Suppressor macrophage (primary cell): ENCODE measurements at regions not wholly inside any gene's neighbourhood (a gene's known extent, or its start where the extent isn't known, plus 50 kb on each side); places are given as distances from the start of the nearest gene placed in this dataset.

ENCODE experiments used
- DNase-seq, 4 experiments: peaks; one replicate each; pipeline ENCODE4 v3.0.0-alpha.2; 2020 to 2022

DNA sequence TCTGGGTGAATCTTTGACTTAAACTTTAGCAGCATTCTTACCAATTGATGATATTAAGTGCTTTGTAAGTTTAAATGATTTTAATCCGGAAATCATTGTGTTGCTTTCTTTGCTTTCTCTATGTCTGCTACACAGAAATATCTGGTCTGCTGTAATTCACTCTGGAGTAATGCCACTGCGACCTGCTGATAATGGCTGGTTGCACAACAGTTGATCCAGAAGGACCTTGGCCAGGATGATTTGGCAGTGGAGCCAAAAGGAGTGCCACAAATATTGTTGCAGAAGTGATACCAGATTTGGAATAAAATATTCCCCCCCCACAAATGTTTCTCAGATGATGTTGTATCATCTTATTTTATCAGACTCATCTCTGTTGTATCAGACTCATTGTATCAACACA lies 2063.9 kb downstream of the MRPL39 start:
- no peak for DNase-seq

DNA sequence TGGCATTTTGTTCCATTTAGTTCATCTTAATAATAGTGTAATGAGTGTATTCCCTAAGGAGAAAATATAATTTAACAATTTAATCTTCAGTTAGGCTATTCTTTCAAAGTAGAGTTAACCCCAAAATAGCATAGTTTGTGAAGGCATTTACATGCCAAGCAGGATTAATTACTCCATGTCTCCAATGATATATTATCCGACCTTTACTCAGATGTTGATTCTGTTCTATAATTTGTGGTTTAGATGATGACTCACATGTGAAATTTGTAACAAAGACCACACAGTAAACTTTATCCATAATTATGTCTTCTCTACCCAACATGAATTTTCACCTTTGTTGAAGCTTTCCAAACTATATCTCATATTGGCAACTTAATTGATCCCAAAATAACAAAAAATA lies 2065.2 kb downstream of the MRPL39 start:
- no peak for DNase-seq

DNA sequence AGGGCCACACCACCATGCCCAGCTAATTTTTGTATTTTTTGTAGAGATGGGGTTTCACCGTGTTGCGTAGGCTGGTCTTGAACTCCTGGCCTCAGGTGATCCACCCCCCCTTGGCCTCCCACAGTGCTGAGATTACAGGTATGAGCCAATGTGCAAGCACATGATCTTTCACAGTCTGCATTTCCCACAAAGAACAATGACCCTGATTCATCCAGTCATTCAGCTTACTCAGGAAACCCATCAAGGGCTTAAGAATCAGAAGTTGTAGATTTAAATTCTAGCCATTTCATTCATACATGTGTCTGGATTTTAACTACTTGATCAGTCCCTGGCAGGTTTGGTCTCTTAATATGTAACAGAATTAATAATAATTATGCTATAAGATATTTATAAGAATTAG lies 2065.7 kb downstream of the MRPL39 start:
- DNase-seq = no peak

DNA sequence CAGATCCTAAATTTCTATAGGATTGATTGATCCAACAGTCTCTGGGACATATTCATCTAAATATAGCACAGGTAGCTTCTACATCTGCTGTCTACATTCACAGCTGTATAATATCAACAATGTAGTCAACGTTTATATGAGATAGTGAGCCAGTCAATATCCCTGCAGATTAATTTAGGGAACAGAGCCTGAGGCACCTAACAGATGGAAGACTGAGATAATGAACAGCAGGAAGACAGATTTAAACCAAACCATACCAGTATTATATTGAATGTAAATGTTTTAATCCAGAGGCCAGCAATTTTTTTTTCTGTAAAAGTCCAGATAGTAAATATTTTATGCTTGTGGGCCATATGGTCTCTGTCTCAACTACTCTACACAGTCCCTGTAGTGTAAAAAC lies 2072.4 kb downstream of the MRPL39 start:
- DNase-seq = no peak

DNA sequence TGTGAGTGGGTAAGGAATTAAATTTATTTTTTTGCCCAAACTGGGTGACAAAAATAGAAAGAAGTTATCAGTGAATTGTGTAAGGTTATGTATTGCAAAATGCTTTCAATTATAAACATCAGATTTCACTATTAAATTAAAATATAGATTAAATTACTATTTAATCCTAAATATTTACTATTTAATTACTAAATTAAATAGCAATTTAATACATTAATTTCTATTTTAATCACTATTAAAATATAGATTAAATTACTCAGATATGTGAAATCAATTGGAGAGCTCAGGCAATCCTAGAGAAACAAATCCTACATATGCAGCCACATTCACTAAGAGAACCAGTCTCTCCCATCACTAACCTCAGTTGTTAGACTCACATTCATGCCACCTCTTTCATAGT lies 2075.8 kb downstream of the MRPL39 start:
- no peak for DNase-seq

DNA sequence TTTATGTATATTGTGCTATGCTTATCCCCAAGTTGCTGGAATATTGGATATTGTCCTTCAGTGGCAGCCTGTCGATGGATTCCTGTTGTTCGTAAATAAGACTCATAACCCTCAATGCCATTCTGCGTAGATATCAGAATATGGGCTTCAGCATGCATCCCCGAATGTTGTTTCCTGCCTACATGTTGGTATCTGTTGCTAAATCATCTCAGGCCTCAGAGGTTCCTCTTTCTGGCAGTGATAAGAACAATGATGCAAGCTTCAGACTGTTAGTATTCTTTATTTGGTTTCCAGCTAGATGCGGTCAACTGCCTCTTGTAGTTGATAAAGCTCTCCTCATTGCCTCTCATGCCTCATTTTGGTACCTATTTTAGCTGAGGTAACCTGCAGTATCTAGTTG lies 2082.6 kb downstream of the MRPL39 start:
- peak in 2 of 4 experiments; percentile 1 for DNase-seq

DNA sequence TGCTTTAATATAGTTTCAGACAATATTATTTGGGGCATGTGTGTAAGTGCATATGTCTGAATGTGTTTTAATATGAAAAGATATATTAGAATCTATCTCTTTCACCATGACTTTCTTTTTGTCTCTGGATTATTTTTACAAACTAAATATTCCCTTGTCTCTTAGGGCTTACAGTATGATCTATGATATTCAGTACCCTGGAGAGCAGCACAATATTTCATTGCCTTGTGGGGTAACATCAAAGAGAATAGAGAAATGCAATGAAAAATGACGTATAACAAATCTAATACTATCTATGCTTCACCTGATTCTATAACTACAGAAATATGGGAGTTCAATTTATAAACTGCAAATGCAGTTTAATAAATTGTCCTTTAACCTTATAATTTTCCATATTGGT lies 2084.5 kb downstream of the MRPL39 start:
- DNase-seq = no peak

DNA sequence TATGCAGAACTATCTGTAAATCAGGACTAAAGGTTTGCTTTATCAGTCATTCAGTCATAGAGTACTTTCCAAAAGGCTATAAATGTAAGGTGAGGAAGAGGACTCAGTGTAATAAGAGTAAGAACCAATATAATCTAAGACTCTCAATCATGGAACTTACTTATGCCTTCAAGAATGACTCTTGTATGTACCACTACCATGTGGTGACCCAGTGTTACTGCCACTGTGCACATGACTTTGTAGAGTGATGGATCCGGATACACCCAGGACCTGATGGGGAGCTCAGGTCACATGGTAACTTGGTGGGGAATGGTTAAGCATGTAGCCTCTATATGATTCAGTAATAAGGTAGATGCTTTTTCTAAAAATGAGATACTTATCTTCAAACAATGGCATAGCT lies 2099.8 kb downstream of the MRPL39 start:
- no peak for DNase-seq

DNA sequence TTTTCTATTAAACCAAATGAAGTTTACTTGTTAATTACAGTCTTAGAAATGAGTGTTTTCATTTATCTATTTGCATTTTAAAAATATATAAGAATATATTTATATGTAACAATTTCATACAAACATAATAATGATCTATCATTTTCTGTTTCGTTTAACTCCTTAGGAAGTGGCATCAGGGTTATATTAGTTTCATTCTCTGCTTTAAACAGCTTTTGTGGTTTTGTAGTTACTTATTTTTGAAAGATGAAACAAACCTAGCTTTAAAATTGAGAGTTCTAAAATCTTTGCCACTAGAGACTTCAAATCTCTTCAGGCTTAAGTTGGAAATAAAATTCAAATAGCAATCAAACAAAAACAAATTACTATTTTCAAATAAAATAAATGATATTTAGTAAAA lies 2110.6 kb downstream of the MRPL39 start:
- no peak for DNase-seq

DNA sequence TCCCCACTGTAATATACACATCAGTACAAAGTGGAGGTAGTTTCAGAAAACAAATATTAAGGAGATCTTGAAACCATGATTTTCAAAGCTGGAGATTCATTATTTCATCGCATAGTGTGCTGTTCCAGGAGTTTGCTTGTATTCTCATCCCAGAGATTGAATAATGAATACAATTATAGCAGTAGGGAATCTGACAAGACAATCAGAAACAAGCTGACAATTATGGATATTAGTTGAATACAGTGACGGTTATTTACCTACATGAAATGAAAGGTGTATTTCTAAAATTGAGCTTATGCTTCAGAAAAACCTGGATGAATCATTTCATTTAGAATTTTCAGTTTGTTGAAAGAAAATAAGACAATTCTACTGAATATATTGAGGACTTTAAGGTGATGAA lies 2119.0 kb downstream of the MRPL39 start:
- no peak for DNase-seq

DNA sequence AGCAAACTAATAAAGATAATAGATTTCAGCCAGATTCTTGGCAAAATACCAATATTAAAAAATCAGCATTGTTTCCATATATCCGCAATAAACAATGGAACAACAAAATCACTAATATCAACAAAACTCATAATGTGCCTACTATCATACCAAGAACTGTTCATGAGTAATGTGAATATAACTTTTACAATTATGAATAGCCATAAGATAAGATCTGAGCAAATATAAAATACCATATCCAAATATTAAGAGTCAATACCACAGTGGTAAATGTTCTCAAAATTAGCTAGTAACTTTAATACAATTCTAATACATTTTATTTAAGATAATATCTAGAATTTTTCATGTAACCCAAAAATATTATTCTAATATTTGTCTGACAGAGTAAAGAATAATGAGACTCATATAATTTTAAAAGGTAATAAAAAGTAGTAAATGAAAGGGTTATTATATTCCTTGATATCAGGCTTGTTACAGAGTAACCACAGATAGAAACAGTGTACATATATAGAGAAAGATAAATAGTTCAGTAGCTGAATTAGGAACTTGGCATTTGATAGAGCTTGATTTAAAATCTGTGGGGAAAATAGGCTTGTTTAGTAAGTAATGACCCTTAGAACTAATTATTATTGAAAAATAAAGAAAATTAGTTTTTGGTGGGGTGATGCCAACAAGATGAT lies 2126.6 kb downstream of the MRPL39 start:
- DNase-seq = no peak

DNA sequence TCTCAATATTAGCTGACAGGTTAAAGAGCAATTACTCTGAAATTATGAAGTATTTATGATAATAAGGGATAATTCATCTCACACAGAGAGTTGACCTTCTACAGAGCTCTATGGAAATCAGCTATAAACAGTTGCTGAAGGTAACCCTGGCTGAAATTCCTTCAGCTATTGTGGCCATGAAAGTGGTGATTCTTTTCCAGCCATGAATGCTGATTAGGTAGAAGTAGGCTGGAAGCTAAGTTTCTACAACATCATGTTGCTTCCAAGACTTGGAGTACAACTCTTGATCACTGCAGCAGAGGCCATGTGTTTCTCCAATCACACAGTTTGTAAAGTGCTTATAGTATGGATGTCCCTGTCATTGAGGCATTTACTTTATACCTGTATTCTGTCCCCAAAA lies 2128.9 kb downstream of the MRPL39 start:
- no peak for DNase-seq

DNA sequence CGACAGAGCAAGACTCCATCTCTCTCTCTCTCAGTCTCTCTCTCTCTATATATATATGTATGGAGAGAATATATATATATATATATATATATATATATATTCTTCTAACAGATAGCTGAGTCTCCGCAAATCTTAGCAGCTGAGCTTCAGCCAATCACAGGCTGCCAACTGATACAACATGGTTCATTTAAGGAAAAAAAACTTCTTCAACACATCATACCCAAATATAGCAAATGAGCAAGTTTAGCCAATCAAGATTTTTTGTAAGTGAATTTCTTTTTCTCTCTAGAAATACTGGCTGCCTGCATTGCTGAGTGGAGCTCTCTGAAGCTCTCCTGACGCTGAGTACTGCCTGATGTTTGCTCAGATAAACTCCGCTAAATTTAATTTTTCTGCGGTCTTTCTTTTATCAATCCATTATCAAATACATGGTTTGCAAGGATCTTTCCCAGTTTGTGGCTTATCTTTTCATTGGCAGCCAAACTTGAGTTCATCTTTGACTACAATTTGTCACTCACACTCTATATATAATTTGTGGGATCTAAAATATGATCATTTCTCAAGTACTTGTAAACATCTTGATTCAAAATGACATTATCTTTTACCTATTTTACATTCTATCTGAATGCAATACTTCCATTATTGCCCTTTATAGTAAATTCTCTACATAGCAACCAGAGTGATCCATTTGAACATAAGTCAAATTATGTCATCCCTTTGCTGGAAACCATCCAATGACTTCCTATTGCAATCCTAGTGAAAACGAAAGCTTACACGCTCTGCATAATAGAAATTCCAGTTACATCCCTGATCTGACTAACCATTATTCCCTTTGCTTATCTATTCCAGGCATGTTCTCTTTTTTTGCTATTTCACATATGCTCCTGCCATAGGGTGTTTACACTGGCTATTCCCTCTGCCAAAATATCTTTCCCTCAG lies 2131.7 kb downstream of the MRPL39 start:
- DNase-seq = no peak

DNA sequence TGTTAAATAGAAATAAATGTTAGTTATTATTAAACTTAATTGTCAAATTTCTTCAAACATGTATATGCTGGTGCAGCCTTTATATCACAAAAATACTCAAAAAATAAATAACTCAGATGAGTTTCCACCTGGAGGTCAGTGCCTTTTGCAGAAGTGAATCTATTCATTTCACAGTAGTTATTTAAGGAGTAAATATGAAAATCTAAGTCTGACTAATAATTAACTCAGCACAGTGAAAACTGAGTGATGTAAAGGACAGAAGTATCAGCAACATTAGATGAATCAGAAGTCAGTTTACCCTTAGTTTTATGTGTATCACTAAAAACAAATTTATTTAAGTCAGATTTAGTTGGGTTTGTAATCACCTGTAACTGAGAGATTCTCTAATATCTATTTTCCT lies 2135.4 kb downstream of the MRPL39 start:
- DNase-seq = no peak

DNA sequence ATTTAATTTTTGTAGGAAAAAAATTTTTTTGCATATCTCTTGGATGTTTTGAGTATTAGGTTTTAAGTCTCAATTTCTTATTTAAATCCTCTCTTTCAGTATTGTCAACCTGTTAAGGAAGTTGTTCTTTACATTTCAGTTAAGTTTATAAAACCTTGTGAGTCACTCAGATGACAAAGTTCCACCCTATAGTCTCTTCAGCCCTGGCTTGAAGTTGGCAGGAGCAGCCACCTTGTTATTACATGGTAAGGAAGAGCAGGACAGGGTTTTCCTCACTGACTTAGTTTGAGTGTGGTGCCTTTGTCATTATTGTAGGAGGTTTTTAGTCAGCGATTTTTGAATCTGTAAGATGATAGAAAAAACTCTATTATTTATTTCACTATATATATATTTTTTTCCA lies 2143.9 kb downstream of the MRPL39 start:
- DNase-seq = no peak

DNA sequence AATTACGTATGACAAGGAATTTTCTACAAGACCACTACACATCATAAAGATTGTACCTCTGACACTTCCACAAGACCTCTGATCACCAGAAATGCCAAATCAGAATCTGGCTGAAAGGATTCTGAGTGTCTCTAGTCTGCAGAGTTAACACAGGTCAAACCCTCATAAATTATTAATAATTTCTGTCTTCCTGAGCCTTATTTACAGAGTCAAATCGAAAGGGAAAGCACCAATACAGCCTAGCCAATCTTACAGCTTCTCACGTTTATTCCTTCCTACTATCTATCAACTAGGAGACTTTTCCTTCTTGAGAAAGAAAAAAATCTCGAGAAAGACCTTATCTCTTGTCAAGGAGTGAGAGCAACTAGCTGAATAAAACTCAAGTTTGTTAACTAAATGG lies 2151.6 kb downstream of the MRPL39 start:
- DNase-seq = no peak

DNA sequence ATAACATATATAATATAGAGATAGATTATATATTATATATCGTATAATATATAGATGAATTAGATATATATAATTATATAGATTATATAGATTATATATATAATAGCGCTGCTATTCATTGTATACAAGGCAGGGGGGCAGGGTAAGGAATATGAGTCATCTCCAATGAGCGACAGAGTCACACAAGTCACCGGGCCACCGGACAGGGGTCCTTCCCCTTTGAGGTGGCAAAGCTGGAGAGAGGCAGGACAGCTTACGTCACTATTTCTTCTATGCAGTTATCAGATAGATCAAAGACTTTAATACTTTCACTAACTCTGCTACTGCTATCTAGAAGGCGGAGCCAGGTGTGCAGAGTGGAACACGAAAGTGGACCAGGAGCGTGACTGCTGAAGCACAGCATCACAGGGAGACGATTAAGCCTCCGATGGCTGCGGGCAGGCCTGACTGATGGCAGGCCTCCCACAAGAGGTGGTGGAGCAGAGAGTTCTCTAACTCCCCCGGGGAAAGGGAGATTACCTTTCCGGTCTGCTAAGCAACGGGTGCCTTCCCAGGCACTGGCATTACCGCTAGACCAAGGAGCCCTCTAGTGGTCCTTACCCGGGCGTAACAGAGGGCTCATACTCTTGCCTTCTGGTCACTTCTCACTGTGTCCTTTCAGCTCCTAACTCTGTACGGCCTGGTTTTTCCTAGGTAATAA lies 2154.7 kb downstream of the MRPL39 start:
- DNase-seq = peak in 3 of 4 experiments; percentile 3 to 14 (median 10)

DNA sequence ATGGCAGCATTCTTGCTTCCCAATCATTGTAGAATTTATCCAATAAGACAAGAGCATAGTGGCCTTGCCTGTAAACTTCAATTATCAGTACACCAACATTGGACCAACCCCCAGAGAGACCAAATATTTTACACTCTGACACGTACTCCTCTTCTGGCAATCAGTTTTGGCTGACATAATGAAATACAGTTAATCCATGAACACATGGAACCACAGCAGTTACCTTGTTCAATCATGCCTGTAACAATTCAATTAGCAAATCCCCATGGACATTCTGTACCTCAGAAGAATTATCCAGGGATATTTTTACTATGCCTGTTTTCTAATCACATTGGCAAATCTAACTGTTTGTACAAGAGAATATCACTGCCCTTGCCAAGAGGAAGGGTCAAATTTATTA lies 2162.0 kb downstream of the MRPL39 start:
- no peak for DNase-seq

DNA sequence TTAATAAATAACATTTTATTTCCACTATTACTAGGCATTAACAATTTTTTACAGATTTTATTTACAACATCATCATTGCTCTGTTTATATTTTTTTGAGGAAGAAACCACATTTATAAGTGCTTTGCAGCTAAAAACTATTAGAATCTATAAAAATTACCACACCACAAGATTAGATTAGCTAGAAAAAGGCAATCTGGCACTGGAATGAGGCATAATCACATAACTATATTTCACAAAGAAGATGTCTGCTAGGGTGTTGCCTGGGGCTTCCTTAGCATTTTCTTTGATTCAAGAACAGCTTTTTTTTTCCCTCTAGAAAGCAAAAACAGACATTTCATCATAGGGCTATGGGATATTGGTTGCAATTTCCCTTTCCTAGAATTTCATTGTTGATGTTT lies 2169.2 kb downstream of the MRPL39 start:
- DNase-seq = no peak

DNA sequence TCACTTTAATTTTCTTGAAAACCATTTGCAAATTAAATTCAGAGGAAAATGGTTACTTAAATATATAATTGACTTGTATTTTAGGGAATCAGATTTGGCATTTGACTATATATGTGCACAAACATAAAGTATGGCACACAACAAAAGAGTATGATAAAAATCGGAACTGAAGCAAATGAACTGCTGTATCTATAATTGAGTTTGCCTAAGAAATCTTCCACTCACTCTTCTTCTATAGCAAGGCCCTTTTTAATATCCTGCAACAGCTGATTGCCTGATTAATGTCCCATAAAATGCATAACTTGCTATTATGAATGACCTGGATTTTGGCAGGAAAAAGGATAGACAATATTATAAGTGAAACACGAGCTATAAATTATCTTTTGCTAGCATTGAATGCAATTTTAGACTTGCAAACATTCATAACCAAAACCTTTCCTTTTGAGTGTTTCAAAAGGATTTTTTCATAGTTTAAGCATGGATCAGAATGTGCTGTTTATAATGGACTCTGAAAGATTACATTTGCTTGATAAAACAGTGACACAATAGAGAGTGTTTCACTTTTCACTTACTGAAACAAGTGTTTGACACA lies 2204.3 kb downstream of the MRPL39 start:
- DNase-seq = no peak

DNA sequence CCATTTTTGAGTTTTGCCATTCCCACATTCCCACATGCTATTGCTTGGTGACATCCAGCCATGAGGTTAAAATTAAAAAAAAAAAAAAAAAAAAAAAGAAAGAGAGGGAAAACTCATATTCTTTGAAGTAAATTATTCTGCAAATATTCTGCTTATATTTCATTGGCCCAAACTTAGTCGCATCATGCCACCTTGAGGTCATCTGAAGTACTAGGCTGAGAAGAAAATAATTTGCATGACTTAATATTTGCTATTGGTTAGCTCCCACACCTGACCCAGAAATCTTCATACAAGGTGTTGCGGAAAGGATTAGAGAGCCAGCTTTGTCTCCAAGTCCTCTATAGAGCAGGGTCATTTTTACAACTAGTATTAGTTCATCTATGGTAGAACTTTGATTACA lies 2206.0 kb downstream of the MRPL39 start:
- no peak for DNase-seq

DNA sequence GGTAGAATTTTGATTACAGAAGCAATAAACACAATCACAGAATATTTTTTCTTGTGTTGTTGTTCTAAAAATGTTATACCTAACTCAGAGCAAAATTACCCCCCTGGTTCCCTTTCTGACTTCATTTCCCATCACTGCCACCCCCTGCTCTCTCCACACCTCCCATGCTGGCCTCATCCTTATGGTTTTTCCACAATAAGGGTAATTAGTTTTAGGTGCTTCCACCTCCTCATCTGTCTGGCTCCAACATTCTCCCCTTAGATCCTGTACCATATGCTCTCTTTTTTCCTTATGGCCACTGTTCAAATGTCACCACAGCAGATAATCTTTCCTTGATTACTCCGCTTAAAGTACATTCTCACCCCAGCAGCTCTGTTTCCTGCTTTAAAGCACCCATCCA lies 2208.6 kb downstream of the MRPL39 start:
- DNase-seq = no peak

DNA sequence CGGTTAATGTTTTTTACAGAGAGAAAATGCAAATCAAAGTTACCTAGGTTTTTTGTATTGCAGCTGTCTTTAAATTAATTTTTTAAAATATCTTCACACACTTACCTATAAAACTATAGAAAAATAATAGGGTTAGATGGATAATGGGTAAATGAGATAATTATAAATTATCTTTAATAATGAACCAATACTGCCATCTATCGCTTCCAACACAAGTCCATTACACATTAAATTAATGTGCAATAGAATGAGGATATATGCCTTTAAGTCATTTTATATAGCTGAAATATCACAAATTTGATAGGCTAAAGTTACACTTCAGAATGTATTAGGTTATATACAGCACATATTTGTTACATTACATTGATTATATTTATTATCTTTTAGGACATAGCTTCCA lies 2212.8 kb downstream of the MRPL39 start:
- DNase-seq = no peak
